ENCODE measurements at regions not wholly inside any gene's neighbourhood (a gene's known extent, or its start where the extent isn't known, plus 50 kb on each side); places are given as distances from the start of the nearest gene placed in this dataset.

GRCh38 chr15:26394801-26395200 lies 378.1 kb downstream of the GABRB3 start:
- TF ChIP-seq CTCF (IDR thresholded peaks at IDR 0.05; ENCODE audit: low read depth, low read length, poor library complexity, severe bottlenecking): no peak
- TF ChIP-seq EZH2phosphoT487 (IDR thresholded peaks at IDR 0.05; ENCODE audit: borderline replicate concordance, low read length): no peak
